ENCODE measurements at regions not wholly inside any gene's neighbourhood (a gene's known extent, or its start where the extent isn't known, plus 50 kb on each side); places are given as distances from the start of the nearest gene placed in this dataset.

DNA sequence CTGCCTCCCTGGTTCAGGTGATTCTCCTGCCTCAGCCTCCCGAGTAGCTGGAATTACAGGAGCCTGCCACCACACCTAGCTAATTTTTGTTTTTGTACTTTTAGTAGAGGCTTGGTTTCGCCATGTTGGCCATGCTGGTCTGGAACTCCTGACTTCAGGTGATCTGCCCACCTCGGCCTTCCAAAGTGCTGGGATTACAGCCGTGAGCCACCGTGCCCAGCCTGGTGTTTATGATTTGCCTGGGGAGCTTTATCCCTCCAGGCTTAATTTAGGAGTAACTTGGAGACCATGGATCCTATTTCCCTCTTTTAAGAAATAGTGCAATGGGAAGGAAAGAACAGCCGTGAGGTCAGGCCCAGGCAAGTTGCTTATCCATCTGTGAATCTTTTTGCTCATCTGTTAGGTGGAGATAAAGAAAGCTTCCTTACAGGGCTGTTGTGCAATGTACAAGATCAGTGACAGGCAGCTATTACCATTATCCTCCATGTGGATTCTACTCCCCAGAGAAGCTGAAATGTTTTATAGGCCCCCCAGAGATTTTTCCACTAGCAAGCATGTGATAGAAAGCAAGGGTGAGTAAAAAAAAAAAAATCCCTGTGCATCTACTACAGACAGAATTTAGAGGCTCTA is 104.9 kb upstream of the MGAT5 start:
- DNase-seq (ENCODE audit: extremely low spot score) = no peak
- TF ChIP-seq, protein P1, sequence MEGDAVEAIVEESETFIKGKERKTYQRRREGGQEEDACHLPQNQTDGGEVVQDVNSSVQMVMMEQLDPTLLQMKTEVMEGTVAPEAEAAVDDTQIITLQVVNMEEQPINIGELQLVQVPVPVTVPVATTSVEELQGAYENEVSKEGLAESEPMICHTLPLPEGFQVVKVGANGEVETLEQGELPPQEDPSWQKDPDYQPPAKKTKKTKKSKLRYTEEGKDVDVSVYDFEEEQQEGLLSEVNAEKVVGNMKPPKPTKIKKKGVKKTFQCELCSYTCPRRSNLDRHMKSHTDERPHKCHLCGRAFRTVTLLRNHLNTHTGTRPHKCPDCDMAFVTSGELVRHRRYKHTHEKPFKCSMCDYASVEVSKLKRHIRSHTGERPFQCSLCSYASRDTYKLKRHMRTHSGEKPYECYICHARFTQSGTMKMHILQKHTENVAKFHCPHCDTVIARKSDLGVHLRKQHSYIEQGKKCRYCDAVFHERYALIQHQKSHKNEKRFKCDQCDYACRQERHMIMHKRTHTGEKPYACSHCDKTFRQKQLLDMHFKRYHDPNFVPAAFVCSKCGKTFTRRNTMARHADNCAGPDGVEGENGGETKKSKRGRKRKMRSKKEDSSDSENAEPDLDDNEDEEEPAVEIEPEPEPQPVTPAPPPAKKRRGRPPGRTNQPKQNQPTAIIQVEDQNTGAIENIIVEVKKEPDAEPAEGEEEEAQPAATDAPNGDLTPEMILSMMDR (IDR thresholded peaks at IDR 0.05; ENCODE audit: control extremely low read depth, extremely low read depth, low read depth, missing control alignments) = no peak
- ChIA-PET POLR2A (interaction anchor here (0.7 kb wide), 1 partner anchor 263 kb away, joined by 4 read pairs; no protein-coding TSS in a partner anchor), CTCF (interaction anchor here (0.8 to 2.4 kb wide), 9 partner anchors 12 to 262 kb away, joined by 3 to 13 read pairs (median 4); no protein-coding TSS in a partner anchor)

DNA sequence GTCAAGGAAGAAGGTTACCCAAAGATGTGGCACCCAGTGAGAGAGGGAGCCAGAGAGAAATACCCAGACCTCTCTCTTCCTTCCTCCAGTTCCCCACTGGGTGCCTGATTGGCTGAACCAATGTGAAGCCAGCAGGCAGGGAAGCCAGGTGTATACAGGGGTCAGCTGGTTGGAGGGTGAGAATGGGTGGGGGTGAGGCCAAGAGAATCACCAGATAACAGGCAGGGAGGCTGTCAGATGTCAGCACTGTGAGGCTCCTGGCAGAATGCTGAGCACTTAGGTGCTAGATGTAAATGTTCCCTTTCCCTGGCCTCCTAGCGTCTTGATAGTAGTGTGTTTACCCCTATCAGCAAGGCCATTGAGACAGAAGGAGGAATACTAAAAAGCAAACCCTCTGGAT is 104.0 kb upstream of the MGAT5 start:
- DNase-seq (ENCODE audit: extremely low spot score) = no peak
- POLR2A ChIA-PET = no interaction called here
- CTCF ChIA-PET = interaction anchor here (1.2 to 2.4 kb wide), 4 partner anchors 28 to 261 kb away, joined by 4 to 13 read pairs (median 5); no protein-coding TSS in a partner anchor
- TF ChIP-seq, protein P1 (IDR thresholded peaks at IDR 0.05; ENCODE audit: control extremely low read depth, extremely low read depth, low read depth, missing control alignments) = no peak

DNA sequence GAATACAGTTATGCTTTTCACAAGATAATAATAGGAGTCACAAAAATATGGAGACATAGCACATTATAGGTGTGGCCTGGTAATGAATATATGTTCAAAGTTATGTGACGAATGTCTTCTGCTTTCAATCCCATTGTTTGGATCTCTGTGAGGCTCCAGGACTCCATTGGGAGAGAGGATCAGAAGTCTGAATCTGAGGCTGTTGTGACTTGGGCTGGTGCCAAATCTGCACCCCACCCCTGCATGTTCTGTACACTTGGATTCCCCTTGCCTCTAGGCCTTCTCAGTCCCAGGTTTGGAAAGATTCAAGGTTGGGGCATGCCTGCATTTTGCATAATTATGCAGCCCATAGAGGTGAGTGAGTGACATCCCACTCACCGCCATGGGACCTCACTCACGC is 103.1 kb upstream of the MGAT5 start:
- ChIA-PET CTCF (interaction anchor here (2.1 to 2.4 kb wide), 2 partner anchors 32 to 57 kb away, joined by 5 to 13 read pairs; no protein-coding TSS in a partner anchor), POLR2A (no interaction called here)
- DNase-seq (ENCODE audit: extremely low spot score) = no peak
- TF ChIP-seq, protein P1 (IDR thresholded peaks at IDR 0.05; ENCODE audit: control extremely low read depth, extremely low read depth, low read depth, missing control alignments) = no peak

DNA sequence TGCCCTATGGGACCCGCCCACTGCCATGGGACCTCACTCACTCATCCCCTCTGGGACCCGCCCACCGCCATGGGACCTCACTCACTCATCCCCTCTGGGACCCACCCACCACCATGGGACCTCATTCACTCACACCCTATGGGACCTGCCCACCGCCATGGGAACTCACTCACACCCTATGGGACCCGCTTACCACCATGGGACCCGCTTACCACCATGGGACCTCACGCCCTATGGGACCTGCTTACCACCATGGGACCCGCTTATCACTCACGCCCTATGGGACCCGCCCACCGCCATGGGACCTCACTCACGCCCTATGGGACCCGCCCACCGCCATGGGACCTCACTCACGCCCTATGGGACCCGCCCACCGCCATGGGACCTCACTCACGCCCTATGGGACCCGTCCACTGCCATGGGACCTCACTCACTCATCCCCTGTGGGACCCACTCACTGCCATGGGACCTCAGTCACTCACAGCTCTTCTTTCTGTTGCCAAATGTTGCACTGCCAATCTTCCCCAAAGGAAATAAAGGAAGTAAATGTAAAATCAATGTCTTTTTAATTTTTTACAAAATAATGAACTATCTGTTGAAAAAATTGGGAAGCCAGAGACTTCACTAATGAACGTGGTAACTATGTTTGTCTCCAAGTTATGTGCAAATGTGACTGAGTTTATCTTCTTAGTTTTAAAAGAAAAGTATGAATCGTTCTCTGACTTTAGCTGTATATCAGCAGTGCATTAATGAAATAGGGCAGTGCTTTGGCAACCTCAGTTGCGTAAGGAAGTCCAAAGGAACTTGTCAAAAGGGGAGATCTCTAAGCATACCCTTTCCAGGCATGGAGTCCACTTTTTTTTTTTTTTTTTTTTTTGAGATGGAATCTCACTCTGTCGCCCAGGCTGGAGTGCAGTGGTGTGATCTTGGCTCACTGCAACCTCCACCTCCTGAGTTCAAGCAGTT is 101.5 kb upstream of the MGAT5 start:
- ChIA-PET CTCF (no interaction called here), POLR2A (no interaction called here)
- TF ChIP-seq, protein P1 (IDR thresholded peaks at IDR 0.05; ENCODE audit: control extremely low read depth, extremely low read depth, low read depth, missing control alignments) = no peak
- no peak for DNase-seq (ENCODE audit: extremely low spot score)

DNA sequence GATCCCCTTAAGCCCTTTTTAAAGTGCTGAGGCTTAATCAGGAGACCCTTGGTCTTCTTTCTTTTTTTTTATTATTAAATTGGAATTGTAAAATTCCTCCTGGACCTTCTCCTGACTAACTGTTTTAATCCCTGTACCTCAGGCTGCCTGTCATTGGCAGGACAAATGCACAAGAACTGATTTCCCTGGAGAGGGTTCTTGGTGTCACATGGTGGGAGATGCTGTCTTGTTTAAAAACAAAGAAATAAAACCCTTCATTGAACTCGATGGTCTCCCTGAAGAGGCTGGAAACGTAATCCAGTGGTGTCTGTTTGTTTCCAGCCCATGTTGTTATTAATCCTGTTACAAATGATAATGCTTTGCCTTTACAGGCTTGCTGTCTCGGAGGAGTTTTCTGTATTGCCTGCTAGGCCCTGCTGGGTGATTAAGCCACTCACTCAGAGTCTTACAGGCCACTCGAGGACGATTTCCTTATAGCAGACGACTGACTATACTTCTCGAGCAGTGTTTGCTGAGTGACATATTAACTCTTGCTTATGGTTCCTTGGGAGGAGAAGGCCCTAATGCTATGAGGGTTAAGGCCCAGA is 100.5 kb upstream of the MGAT5 start:
- POLR2A ChIA-PET = no interaction called here
- CTCF ChIA-PET = interaction anchor here (1.2 to 4.5 kb wide), 3 partner anchors 10 to 35 kb away, joined by 3 to 23 read pairs (median 6); no protein-coding TSS in a partner anchor
- no peak for DNase-seq (ENCODE audit: extremely low spot score)

More for the DNA sequence above, 100.5 kb upstream of the MGAT5 start:
- TF ChIP-seq, protein P1 (IDR thresholded peaks at IDR 0.05; ENCODE audit: control extremely low read depth, extremely low read depth, low read depth, missing control alignments) = no peak

Measured in GM10248 (cell line).